ENCODE measurements at regions not wholly inside any gene's neighbourhood (a gene's known extent, or its start where the extent isn't known, plus 50 kb on each side); places are given as distances from the start of the nearest gene placed in this dataset.

GRCh38 chr10:129294944-129295343 is 172.1 kb upstream of the MGMT start (continued):
- TF ChIP-seq SREBF1 (IDR thresholded peaks at IDR 0.05; ENCODE audit: borderline replicate concordance, low read depth, low read length): no peak
- no peak for TF ChIP-seq BDP1 (IDR thresholded peaks at IDR 0.05; ENCODE audit: insufficient read depth, insufficient read length)
- TF ChIP-seq, protein P1, sequence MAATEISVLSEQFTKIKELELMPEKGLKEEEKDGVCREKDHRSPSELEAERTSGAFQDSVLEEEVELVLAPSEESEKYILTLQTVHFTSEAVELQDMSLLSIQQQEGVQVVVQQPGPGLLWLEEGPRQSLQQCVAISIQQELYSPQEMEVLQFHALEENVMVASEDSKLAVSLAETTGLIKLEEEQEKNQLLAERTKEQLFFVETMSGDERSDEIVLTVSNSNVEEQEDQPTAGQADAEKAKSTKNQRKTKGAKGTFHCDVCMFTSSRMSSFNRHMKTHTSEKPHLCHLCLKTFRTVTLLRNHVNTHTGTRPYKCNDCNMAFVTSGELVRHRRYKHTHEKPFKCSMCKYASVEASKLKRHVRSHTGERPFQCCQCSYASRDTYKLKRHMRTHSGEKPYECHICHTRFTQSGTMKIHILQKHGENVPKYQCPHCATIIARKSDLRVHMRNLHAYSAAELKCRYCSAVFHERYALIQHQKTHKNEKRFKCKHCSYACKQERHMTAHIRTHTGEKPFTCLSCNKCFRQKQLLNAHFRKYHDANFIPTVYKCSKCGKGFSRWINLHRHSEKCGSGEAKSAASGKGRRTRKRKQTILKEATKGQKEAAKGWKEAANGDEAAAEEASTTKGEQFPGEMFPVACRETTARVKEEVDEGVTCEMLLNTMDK (IDR thresholded peaks at IDR 0.05; ENCODE audit: borderline replicate concordance, insufficient read depth, low read depth, low read length, poor library complexity, severe bottlenecking): no peak
- TF ChIP-seq CAMTA2 (CRISPR knock-in tag; conservative IDR thresholded peaks at IDR 0.05): no peak
- no peak for TF ChIP-seq ILK (tag; IDR thresholded peaks at IDR 0.05; ENCODE audit: borderline replicate concordance, low read depth)
- TF ChIP-seq, protein P2, sequence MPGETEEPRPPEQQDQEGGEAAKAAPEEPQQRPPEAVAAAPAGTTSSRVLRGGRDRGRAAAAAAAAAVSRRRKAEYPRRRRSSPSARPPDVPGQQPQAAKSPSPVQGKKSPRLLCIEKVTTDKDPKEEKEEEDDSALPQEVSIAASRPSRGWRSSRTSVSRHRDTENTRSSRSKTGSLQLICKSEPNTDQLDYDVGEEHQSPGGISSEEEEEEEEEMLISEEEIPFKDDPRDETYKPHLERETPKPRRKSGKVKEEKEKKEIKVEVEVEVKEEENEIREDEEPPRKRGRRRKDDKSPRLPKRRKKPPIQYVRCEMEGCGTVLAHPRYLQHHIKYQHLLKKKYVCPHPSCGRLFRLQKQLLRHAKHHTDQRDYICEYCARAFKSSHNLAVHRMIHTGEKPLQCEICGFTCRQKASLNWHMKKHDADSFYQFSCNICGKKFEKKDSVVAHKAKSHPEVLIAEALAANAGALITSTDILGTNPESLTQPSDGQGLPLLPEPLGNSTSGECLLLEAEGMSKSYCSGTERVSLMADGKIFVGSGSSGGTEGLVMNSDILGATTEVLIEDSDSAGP (CRISPR knock-in tag; IDR thresholded peaks at IDR 0.05): no peak
- TF ChIP-seq HNRNPH1 (optimal IDR thresholded peaks at IDR 0.05; ENCODE audit: low read depth, low read length): no peak
- TF ChIP-seq POLR3A (IDR thresholded peaks at IDR 0.05; ENCODE audit: borderline replicate concordance, extremely low read depth, insufficient read depth, insufficient read length): no peak
- TF ChIP-seq ETS2 (tag; IDR thresholded peaks at IDR 0.05; ENCODE audit: borderline replicate concordance, poor library complexity, severe bottlenecking): no peak
- TF ChIP-seq KDM4B (IDR thresholded peaks at IDR 0.05; ENCODE audit: borderline replicate concordance in 2 of 2, low read depth in 1 of 2): no peak
- TF ChIP-seq TARDBP (IDR thresholded peaks at IDR 0.05): no peak
- TF ChIP-seq NFXL1 (CRISPR knock-in tag; IDR thresholded peaks at IDR 0.05): no peak

Measured in K562 (cell line).